ENCODE measurements at regions not wholly inside any gene's neighbourhood (a gene's known extent, or its start where the extent isn't known, plus 50 kb on each side); places are given as distances from the start of the nearest gene placed in this dataset.

DNA sequence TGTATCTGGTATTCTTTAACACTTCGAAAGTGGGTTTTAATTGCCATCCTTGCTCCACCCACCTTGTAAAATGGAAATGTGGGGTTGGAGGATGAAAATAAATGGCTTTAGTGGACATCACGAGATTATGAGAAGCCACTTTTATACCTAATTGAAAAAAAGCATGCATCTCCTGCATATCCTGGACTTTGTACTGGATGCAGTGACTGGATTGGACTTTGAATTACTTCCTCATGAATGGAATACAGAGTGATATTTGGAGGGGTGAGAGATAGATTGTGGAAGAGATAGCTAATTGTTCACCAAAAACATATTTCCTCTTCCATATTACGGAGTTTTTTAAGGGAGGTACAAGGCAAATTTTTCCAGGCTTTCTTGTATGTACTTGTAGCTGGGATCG is 813.0 kb downstream of the TENT5A start (continued):
- TF ChIP-seq SREBF1 (IDR thresholded peaks at IDR 0.05; ENCODE audit: low read length) (no peak), JUNB (IDR thresholded peaks at IDR 0.05) (no peak), SRF (IDR thresholded peaks at IDR 0.05; ENCODE audit: low read depth in 2 of 2, low read length in 2 of 2) (no peak), NFYB (IDR thresholded peaks at IDR 0.05; ENCODE audit: insufficient read depth, low read depth, low read length) (no peak), IKZF1 (conservative IDR thresholded peaks at IDR 0.05) (no peak), RELA (IDR thresholded peaks at IDR 0.05; ENCODE audit: borderline replicate concordance, partially characterized antibody) (no peak)

DNA sequence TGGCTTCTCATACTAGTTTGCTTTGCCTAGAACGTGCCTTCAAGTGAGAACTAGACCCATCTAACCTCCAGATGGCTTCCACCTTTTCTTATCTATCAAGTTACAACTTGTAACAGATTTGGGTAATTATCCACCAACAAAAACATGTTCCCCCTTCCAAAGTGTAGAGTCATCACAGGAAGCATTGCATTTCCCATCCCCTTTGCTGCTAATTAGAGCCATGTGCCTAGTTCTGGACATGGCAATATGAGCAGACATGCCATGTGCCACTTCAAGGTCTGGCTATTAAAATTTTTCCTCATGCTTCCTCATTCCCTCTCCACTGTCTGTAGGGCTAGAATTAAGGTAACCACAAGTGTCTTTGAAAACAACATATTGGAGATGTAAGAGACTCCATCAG is 814.4 kb downstream of the TENT5A start:
- in situ Hi-C loops (cut with MboI), result no loop called here
- H3K27ac ChIP-seq (ENCODE audit: control insufficient read depth, insufficient read depth), result no peak overlapping the region
- intact Hi-C loops (cut with micrococcal nuclease; ENCODE audit: unreplicated experiment), result no loop called here
- ChIA-PET SMC1A (ENCODE audit: uncharacterized antibody, unreplicated experiment) (no interaction called here), RAD21 (ENCODE audit: unreplicated experiment) (no interaction called here), POLR2A (no interaction called here), CTCF (no interaction called here)
- no peak overlapping the region for H3K4me2 ChIP-seq (ENCODE audit: control insufficient read depth, insufficient read depth)
- H3K27me3 ChIP-seq (replicated peaks in 1 of 2; ENCODE audit: control insufficient read depth in 2 of 2, insufficient read depth in 2 of 2, low read length in 1 of 2), result no peaks in the 10 kb centered on the region
- no peaks in the 10 kb centered on the region for H4K20me1 ChIP-seq (ENCODE audit: control insufficient read depth, insufficient read depth)
- H3K36me3 ChIP-seq (ENCODE audit: control insufficient read depth in 2 of 2, insufficient read depth in 2 of 2, low read length in 1 of 2), result no peaks in the 10 kb centered on the region
- no TSS peak for BruUV-seq (replicated peaks)
- no peak for FAIRE-seq
- WGBS (ENCODE audit: insufficient coverage, insufficient replicate concordance, low lambda C conversion rate, missing lambda C conversion rate), result 0% methylated on average over 1 of the region's 1 CpG
- H3K4me1 ChIP-seq (ENCODE audit: control insufficient read depth, insufficient read depth, low read length), result no peaks in the 10 kb centered on the region
- no peak for ATAC-seq
- no peak overlapping the region for H2AFZ ChIP-seq (ENCODE audit: control insufficient read depth, low read depth, low read length)
- no peaks in the 10 kb centered on the region for H3K79me2 ChIP-seq (ENCODE audit: control insufficient read depth, insufficient read depth, low read length)
- H3K4me3 ChIP-seq, result no peak overlapping the region
- DNase-seq (ENCODE audit: low read depth, low spot score), result no peak
- H3K9ac ChIP-seq (ENCODE audit: control insufficient read depth, insufficient read depth, low read length), result no peak overlapping the region
- H3K9me3 ChIP-seq (replicated peaks; ENCODE audit: control insufficient read depth, insufficient read depth, low read length), result no peaks in the 10 kb centered on the region
- TF ChIP-seq ESRRA (IDR thresholded peaks at IDR 0.05; ENCODE audit: low read length) (no peak), IRF4 (IDR thresholded peaks at IDR 0.05; ENCODE audit: low read depth, low read length) (no peak), ZBTB33 (IDR thresholded peaks at IDR 0.05) (no peak), TBL1XR1 (IDR thresholded peaks at IDR 0.05; ENCODE audit: low read depth, low read length) (no peak), ZNF207 (IDR thresholded peaks at IDR 0.05; ENCODE audit: borderline replicate concordance) (no peak), PKNOX1 (IDR thresholded peaks at IDR 0.05) (no peak), POLR2A (IDR thresholded peaks at IDR 0.05; ENCODE audit: low read depth, low read length) (no peak), BCL11A (IDR thresholded peaks at IDR 0.05; ENCODE audit: low read depth, low read length) (no peak), CEBPB (IDR thresholded peaks at IDR 0.05; ENCODE audit: borderline replicate concordance in 1 of 2, low read depth in 2 of 2, low read length in 2 of 2) (no peak), SMC3 (IDR thresholded peaks at IDR 0.05; ENCODE audit: borderline replicate concordance, low read length) (no peak), HDGF (IDR thresholded peaks at IDR 0.05) (no peak), IKZF2 (IDR thresholded peaks at IDR 0.05) (no peak), CBFB (IDR thresholded peaks at IDR 0.05; ENCODE audit: low read depth) (no peak)
- TF ChIP-seq, protein P1, sequence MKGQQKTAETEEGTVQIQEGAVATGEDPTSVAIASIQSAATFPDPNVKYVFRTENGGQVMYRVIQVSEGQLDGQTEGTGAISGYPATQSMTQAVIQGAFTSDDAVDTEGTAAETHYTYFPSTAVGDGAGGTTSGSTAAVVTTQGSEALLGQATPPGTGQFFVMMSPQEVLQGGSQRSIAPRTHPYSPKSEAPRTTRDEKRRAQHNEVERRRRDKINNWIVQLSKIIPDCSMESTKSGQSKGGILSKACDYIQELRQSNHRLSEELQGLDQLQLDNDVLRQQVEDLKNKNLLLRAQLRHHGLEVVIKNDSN (IDR thresholded peaks at IDR 0.05; ENCODE audit: borderline replicate concordance, extremely low read length, insufficient read depth, low read depth, low read length), result no peak
